HepG2 (cell line): ENCODE measurements at regions not wholly inside any gene's neighbourhood (a gene's known extent, or its start where the extent isn't known, plus 50 kb on each side); places are given as distances from the start of the nearest gene placed in this dataset.

Source experiments
- ATAC-seq: fragments of 200-7000 bp; cut with Tn5 transposase; 3 replicates; pipeline ENCODE4 v1.9.1; 2020; ENCODE audit warnings: mild to moderate bottlenecking, moderate library complexity
- BruUV-seq: library from RNA; stranded (reverse); fragments of 400-500 nt; replicated peaks from 2 replicates; lab custom pipeline; 2021; lab: Mats Ljungman, UMichigan
- CTCF ChIA-PET: fragments of 300-600 bp; formaldehyde crosslinking; extraction: SDS; loops from one replicate; lab custom pipeline; 2021; ENCODE audit warnings: low total read pairs, inconsistent platforms, low intra/inter-chr PET ratio; lab: Yijun Ruan, JAX
- POLR2A ChIA-PET: fragments of 350-600 bp; sonication (Branson Sonifier 250); formaldehyde crosslinking; loops from one replicate; lab custom pipeline; 2020; ENCODE audit warnings: antibody characterized with exemption, inconsistent platforms; lab: Yijun Ruan, JAX
- DNase-seq: peaks from one replicate; pipeline ENCODE4 v3.0.0-alpha.2; 2015; ENCODE audit warnings: low spot score
- FAIRE-seq: peaks from 3 replicates; lab custom pipeline; 2011; peaks lifted over from hg19 to GRCh38; lab: Jason Lieb, UNC
- H2AFZ ChIP-seq: one replicate; pipeline ENCODE4 v1.6.1; 2011; ENCODE audit warnings: low read length, inconsistent platforms
- H3K27ac ChIP-seq: fragments of 300-600 bp; 3 replicates; pipeline ENCODE4 v1.8.0; 2011; ENCODE audit warnings: mixed run types, mild to moderate bottlenecking, mixed read lengths, low read length, inconsistent platforms; ENCODE audit not compliant: insufficient read depth; ENCODE audit errors: extremely low read length
- H3K27me3 ChIP-seq, 2 experiments: fragments of 200-600 bp in 1 of 2; 2 replicates in 1 of 2; 3 replicates in 1 of 2; pipeline versions ENCODE4 v1.6.0 to v1.8.0; 2011; ENCODE audit warnings: low read length in 2 of 2, mild to moderate bottlenecking in 2 of 2, moderate library complexity in 2 of 2, inconsistent platforms in 1 of 2; ENCODE audit not compliant: insufficient read depth in 2 of 2, control insufficient read depth in 1 of 2
- H3K36me3 ChIP-seq, 2 experiments: fragments of 200-600 bp in 1 of 2; replicated peaks in 1 of 2; 2 replicates in 1 of 2; 3 replicates in 1 of 2; pipeline versions ENCODE4 v1.5.1 to v1.8.0; 2011; ENCODE audit warnings: low read length in 2 of 2, inconsistent platforms in 1 of 2; ENCODE audit not compliant: insufficient read depth in 2 of 2, control insufficient read depth in 1 of 2
- H3K4me1 ChIP-seq: 2 replicates; pipeline ENCODE4 v1.5.1; 2012; ENCODE audit warnings: low read length, inconsistent platforms; ENCODE audit not compliant: insufficient read depth
- H3K4me2 ChIP-seq: 2 replicates; pipeline ENCODE4 v1.6.0; 2011; ENCODE audit warnings: low read depth, low read length, inconsistent platforms
- H3K4me3 ChIP-seq, 3 experiments: fragments of 200-600 bp in 1 of 3; sonication (generic), shearing (Covaris generic) in 1 of 3; replicated peaks in 1 of 3; 2 replicates each; pipeline ENCODE4 v1.5.1; 2011 to 2016; ENCODE audit warnings: low read length in 3 of 3, inconsistent platforms in 2 of 3, low read depth in 2 of 3, mild to moderate bottlenecking in 2 of 3, control low read depth in 1 of 3, mixed read lengths in 1 of 3; ENCODE audit not compliant: insufficient read depth in 1 of 3
- H3K79me2 ChIP-seq: one replicate; pipeline ENCODE4 v1.6.1; 2011; ENCODE audit warnings: low read length, inconsistent platforms; ENCODE audit not compliant: insufficient read depth
- H3K9ac ChIP-seq: 2 replicates; pipeline ENCODE4 v1.6.0; 2011; ENCODE audit warnings: mild to moderate bottlenecking, low read depth, low read length, inconsistent platforms; ENCODE audit not compliant: insufficient read depth
- H3K9me3 ChIP-seq: 2 replicates; pipeline ENCODE4 v1.5.1; 2012; ENCODE audit warnings: mild to moderate bottlenecking, low read length
- H4K20me1 ChIP-seq: 2 replicates; pipeline ENCODE4 v1.6.0; 2011; ENCODE audit warnings: inconsistent platforms, mild to moderate bottlenecking, low read length, moderate library complexity; ENCODE audit not compliant: insufficient read depth
- RAD21 ChIP-seq: fragments of 450-650 bp; formaldehyde crosslinking; IDR thresholded peaks from 2 replicates; pipeline ENCODE4 v1.5.0; 2020; ENCODE audit warnings: mild to moderate bottlenecking
- SNRNP70 ChIP-seq: fragments of 200-400 bp; formaldehyde crosslinking; IDR thresholded peaks from 2 replicates; pipeline ENCODE4 v1.6.1; 2017; ENCODE audit warnings: mild to moderate bottlenecking, low read depth, low read length, moderate library complexity
- SP4 ChIP-seq: sonication (generic); formaldehyde crosslinking; IDR thresholded peaks from 2 replicates; pipeline ENCODE4 v1.8.1; 2023; ENCODE audit warnings: mild to moderate bottlenecking, missing genetic modification reagents
- THYN1 ChIP-seq: sonication (generic); formaldehyde crosslinking; IDR thresholded peaks from 2 replicates; pipeline ENCODE4 v1.8.1; 2023; ENCODE audit warnings: low read depth, mild to moderate bottlenecking, moderate library complexity, missing genetic modification reagents, borderline replicate concordance
- ZNF703 ChIP-seq: sonication (generic); formaldehyde crosslinking; IDR thresholded peaks from 2 replicates; pipeline ENCODE4 v1.5.1; 2020; ENCODE audit warnings: missing genetic modification reagents, mild to moderate bottlenecking, moderate library complexity, borderline replicate concordance
- WGBS: methylation state at CpG from one replicate; pipeline ENCODE4 v1.1.6; 2017; ENCODE audit warnings: low lambda C conversion rate; 5-methylcytosine and 5-hydroxymethylcytosine counted together
- in situ Hi-C: cut with HindIII; loops from 2 replicates; pipeline ENCODE4 v1.10.0; 2017; ENCODE audit warnings: low pct_unique_long_range_greater_than_20kb; ENCODE audit not compliant: extremely low pct_ligation_motif_present
- intact Hi-C: fragments of 100-400 bp; cut with micrococcal nuclease; formaldehyde crosslinking; loops from one replicate; pipeline ENCODE4 v1.10.0; 2022; ENCODE audit not compliant: unreplicated experiment
- TF ChIP-seq, protein P1 (sequence below): sonication (generic); formaldehyde crosslinking; conservative IDR thresholded peaks from 2 replicates; pipeline ENCODE4 v1.8.0; 2022; ENCODE audit warnings: missing genetic modification reagents
- TF ChIP-seq, protein P2 (sequence below): sonication (generic); formaldehyde crosslinking; IDR thresholded peaks from 2 replicates; pipeline ENCODE4 v1.8.0; 2022; ENCODE audit warnings: mild to moderate bottlenecking, missing genetic modification reagents, moderate library complexity

DNA sequence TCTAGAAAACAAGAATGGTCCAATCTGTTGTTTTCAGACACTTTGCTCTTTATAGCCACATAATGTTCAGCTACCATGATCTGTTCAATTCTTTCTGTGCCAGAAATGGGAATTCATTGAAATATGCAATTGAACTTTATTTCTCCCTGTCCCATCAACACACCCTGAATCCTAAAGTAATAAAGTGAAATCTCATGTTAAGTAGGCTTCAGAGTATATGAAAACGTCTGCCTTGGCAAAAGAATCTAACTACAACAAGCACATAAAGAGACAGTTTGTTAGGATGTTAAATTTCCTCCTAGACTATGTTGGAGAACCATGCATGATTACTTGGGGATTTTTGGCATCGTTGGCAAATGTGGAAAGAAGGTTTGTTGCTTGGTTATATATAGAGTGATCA is 722.7 kb downstream of the XPNPEP1 start:
- Histone ChIP-seq H3K4me3 (no peak overlapping the region), H3K79me2 (no peaks in the 10 kb centered on the region), H2AFZ (no peak overlapping the region), H3K27ac (no peak overlapping the region), H3K4me1 (no peaks in the 10 kb centered on the region), H3K9me3 (peaks cover 62% of the 10 kb centered on the region), H4K20me1 (no peaks in the 10 kb centered on the region), H3K4me2 (no peak overlapping the region), H3K36me3 (no peaks in the 10 kb centered on the region), H3K9ac (no peak overlapping the region), H3K27me3 (no peaks in the 10 kb centered on the region)
- in situ Hi-C loops = no loop called here
- WGBS = 0% methylated on average over 2 of the region's 2 CpGs
- ATAC-seq (no peak), DNase-seq (no peak), FAIRE-seq (no peak)
- BruUV-seq = no TSS peak
- ChIA-PET POLR2A (no interaction called here), CTCF (no interaction called here)
- TF ChIP-seq SNRNP70 = no peak
- TF ChIP-seq RAD21 (CRISPR knock-in tag) = no peak
- TF ChIP-seq SP4 = no peak
- TF ChIP-seq, protein P1, sequence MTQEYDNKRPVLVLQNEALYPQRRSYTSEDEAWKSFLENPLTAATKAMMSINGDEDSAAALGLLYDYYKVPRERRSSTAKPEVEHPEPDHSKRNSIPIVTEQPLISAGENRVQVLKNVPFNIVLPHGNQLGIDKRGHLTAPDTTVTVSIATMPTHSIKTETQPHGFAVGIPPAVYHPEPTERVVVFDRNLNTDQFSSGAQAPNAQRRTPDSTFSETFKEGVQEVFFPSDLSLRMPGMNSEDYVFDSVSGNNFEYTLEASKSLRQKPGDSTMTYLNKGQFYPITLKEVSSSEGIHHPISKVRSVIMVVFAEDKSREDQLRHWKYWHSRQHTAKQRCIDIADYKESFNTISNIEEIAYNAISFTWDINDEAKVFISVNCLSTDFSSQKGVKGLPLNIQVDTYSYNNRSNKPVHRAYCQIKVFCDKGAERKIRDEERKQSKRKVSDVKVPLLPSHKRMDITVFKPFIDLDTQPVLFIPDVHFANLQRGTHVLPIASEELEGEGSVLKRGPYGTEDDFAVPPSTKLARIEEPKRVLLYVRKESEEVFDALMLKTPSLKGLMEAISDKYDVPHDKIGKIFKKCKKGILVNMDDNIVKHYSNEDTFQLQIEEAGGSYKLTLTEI (CRISPR knock-in tag) = no peak
- TF ChIP-seq ZNF703 (CRISPR knock-in tag) = no peak
- TF ChIP-seq THYN1 (CRISPR knock-in tag) = no peak
- TF ChIP-seq, protein P2, sequence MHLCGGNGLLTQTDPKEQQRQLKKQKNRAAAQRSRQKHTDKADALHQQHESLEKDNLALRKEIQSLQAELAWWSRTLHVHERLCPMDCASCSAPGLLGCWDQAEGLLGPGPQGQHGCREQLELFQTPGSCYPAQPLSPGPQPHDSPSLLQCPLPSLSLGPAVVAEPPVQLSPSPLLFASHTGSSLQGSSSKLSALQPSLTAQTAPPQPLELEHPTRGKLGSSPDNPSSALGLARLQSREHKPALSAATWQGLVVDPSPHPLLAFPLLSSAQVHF = no peak
- intact Hi-C loops = no loop called here
